Naive thymus-derived CD4-positive, alpha-beta T cell (primary cell): ENCODE measurements at regions not wholly inside any gene's neighbourhood (a gene's known extent, or its start where the extent isn't known, plus 50 kb on each side); places are given as distances from the start of the nearest gene placed in this dataset.
"Not testable (repeated sequence)": the region's sequence is repeated elsewhere in the genome, so short reads cannot be mapped to it uniquely, and the experiment has no call there.

Experiments
- ATAC-seq: fragments of 150-1000 bp; cut with Tn5 transposase; 2 replicates; pipeline ENCODE4 v1.10.0; 2021; ENCODE audit warnings: mild to moderate bottlenecking, moderate library complexity
- CTCF ChIA-PET: fragments of 350-600 bp; sonication (Branson Sonifier 250); formaldehyde crosslinking; loops from one replicate; lab custom pipeline; 2021; ENCODE audit warnings: antibody characterized with exemption; lab: Charles Lee
- POLR2A ChIA-PET: fragments of 350-600 bp; sonication (Branson Sonifier 250); formaldehyde crosslinking; loops from one replicate; lab custom pipeline; 2021; ENCODE audit warnings: antibody characterized with exemption, inconsistent platforms; lab: Charles Lee
- DNase-seq, 9 donors: peaks; one replicate each; pipeline versions ENCODE4 v3.0.0 to v3.0.0-alpha.2; 2020 to 2022; ENCODE audit warnings: mixed read lengths in 1 of 9
- H3K27ac ChIP-seq: one replicate; pipeline ENCODE4 v1.7.0; 2013; ENCODE audit warnings: mild to moderate bottlenecking, low read depth, low read length, moderate library complexity
- H3K27me3 ChIP-seq, 2 donors: one replicate each; pipeline ENCODE4 v1.7.0; 2013; ENCODE audit warnings: low read length in 2 of 2, mild to moderate bottlenecking in 2 of 2, moderate library complexity in 2 of 2; ENCODE audit not compliant: control insufficient read depth in 2 of 2, insufficient read depth in 2 of 2
- H3K36me3 ChIP-seq, 3 experiments: 1 replicate in 2 of 3; 2 replicates in 1 of 3; pipeline ENCODE4 v1.7.0; 2013; ENCODE audit warnings: low read length in 3 of 3, mild to moderate bottlenecking in 3 of 3, moderate library complexity in 1 of 3; ENCODE audit not compliant: insufficient read depth in 3 of 3, control insufficient read depth in 2 of 3
- H3K4me1 ChIP-seq, 2 donors: one replicate each; pipeline ENCODE4 v1.7.0; 2013; ENCODE audit warnings: low read length in 2 of 2, mild to moderate bottlenecking in 2 of 2, moderate library complexity in 1 of 2; ENCODE audit not compliant: control insufficient read depth in 2 of 2, insufficient read depth in 2 of 2
- H3K4me3 ChIP-seq: 2 replicates; pipeline ENCODE4 v1.7.0; 2013; ENCODE audit warnings: mild to moderate bottlenecking, low read length
- H3K9me3 ChIP-seq, 3 experiments: 1 replicate in 2 of 3; 2 replicates in 1 of 3; pipeline ENCODE4 v1.7.0; 2013; ENCODE audit warnings: low read length in 3 of 3; ENCODE audit not compliant: control insufficient read depth in 2 of 3
- H3K27ac Mint-ChIP-seq, 9 donors: one replicate each; pipeline ENCODE4 v1.8.0; 2020 to 2022; ENCODE audit warnings: mixed read lengths in 9 of 9, mild to moderate bottlenecking in 8 of 9, moderate library complexity in 5 of 9, inconsistent platforms in 2 of 9
- H3K27me3 Mint-ChIP-seq, 5 donors: one replicate each; pipeline ENCODE4 v1.8.0; 2021 to 2022; ENCODE audit warnings: mixed read lengths in 5 of 5, mild to moderate bottlenecking in 1 of 5
- H3K36me3 Mint-ChIP-seq, 5 donors: one replicate each; pipeline ENCODE4 v1.8.0; 2020 to 2022; ENCODE audit warnings: mixed read lengths in 5 of 5, mild to moderate bottlenecking in 3 of 5, inconsistent platforms in 1 of 5
- H3K4me1 Mint-ChIP-seq, 7 donors: one replicate each; pipeline ENCODE4 v1.8.0; 2020 to 2022; ENCODE audit warnings: mixed read lengths in 7 of 7, mild to moderate bottlenecking in 3 of 7, inconsistent platforms in 1 of 7
- H3K4me3 Mint-ChIP-seq, 10 donors: one replicate each; pipeline ENCODE4 v1.8.0; 2020 to 2022; ENCODE audit warnings: mild to moderate bottlenecking in 10 of 10, mixed read lengths in 10 of 10, moderate library complexity in 6 of 10, inconsistent platforms in 2 of 10
- H3K9me3 Mint-ChIP-seq, 11 donors: one replicate each; pipeline ENCODE4 v1.8.0; 2020 to 2022; ENCODE audit warnings: mixed read lengths in 11 of 11, mild to moderate bottlenecking in 4 of 11, inconsistent platforms in 1 of 11, moderate library complexity in 1 of 11
- intact Hi-C, 2 donors: fragments of 100-400 bp; cut with micrococcal nuclease; formaldehyde crosslinking; loops; one replicate each; pipeline ENCODE4 v1.15.1; 2023

GRCh38 chr1:218008296-218008695 lies 276.8 kb upstream of the RRP15 start:
- POLR2A ChIA-PET, H3K9me3 ChIP-seq, H3K4me3 ChIP-seq, H3K36me3 ChIP-seq, CTCF ChIA-PET, H3K4me3 Mint-ChIP-seq, H3K4me1 Mint-ChIP-seq, DNase-seq, H3K27ac ChIP-seq, H3K4me1 ChIP-seq, H3K27me3 ChIP-seq, ATAC-seq, H3K36me3 Mint-ChIP-seq, H3K27ac Mint-ChIP-seq, H3K27me3 Mint-ChIP-seq: not testable (repeated sequence)
- intact Hi-C loops, result loop anchor here in 1 of 2 donors (5.0 kb wide), 1 partner anchor 34 kb away; no protein-coding TSS in a partner anchor
- H3K9me3 Mint-ChIP-seq, result peaks cover 0 to 13% (median 4%) of the 10 kb centered on the region in 11 donors

DNA sequence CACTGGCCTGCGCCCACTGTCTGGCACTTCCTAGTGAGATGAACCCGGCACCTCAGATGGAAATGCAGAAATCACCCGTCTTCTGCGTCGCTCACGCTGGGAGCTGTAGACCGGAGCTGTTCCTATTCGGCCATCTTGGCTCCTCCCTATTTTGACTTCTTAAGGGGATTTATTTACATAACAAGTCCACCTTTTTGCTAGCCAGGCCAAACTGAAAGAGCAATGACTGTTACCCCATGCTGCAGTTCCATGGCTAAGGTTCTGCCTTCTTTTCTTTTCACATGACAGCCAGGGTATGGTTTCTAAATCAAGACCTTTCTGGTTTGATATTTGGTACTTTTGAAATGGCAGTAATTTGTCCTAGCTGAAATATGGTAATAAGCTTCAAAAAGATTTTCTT lies 270.0 kb upstream of the RRP15 start:
- DNase-seq, H3K27ac Mint-ChIP-seq, H3K9me3 ChIP-seq, ATAC-seq, H3K9me3 Mint-ChIP-seq, CTCF ChIA-PET, H3K4me3 Mint-ChIP-seq, H3K27ac ChIP-seq, H3K36me3 ChIP-seq, H3K4me1 ChIP-seq, H3K36me3 Mint-ChIP-seq, POLR2A ChIA-PET, intact Hi-C loops, H3K4me1 Mint-ChIP-seq, H3K27me3 Mint-ChIP-seq, H3K27me3 ChIP-seq, H3K4me3 ChIP-seq: not testable (repeated sequence)

- no peak overlapping the region for H3K4me3 Mint-ChIP-seq
- ATAC-seq (no peak), DNase-seq (no peak)
- ChIA-PET POLR2A (no interaction called here), CTCF (no interaction called here)
- no peaks in the 10 kb centered on the region for H3K27me3 Mint-ChIP-seq
- no peaks in the 10 kb centered on the region for H3K9me3 ChIP-seq
- no peak overlapping the region for H3K4me3 ChIP-seq
- H3K4me1 Mint-ChIP-seq, result no peaks in the 10 kb centered on the region
- no peaks in the 10 kb centered on the region for H3K27me3 ChIP-seq
- intact Hi-C loops, result no loop called here
- no peaks in the 10 kb centered on the region for H3K36me3 Mint-ChIP-seq
- no peak overlapping the region for H3K27ac Mint-ChIP-seq
- H3K4me1 ChIP-seq, result no peaks in the 10 kb centered on the region
- no peak overlapping the region for H3K27ac ChIP-seq
- H3K36me3 ChIP-seq, result no peaks in the 10 kb centered on the region
- H3K9me3 Mint-ChIP-seq, result peaks cover 0 to 28% (median 5%) of the 10 kb centered on the region in 11 donors
These were observed 260.8 kb upstream of the RRP15 start for GRCh38 chr1:218024211-218024720.

DNA sequence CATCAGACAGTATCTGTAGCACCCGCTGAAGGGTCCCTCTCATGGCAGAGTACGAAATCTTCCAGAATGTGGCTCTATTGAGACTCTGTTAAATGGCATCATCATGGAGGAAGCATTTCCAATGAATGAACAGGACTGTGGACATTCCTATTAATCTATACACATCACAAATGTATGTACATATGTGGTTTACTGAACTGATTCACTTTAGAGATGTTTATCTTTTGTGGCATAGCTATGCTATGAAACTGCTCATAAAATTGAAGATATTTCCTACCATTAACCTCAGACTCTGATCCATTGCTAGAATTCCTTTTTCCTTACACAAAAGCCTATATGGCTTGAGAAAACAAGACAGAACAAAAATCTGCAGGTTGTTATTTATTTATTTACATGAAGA lies 259.6 kb upstream of the RRP15 start:
- H3K9me3 ChIP-seq, result no peaks in the 10 kb centered on the region
- no peak overlapping the region for H3K27ac Mint-ChIP-seq
- no peaks in the 10 kb centered on the region for H3K4me1 Mint-ChIP-seq
- no peaks in the 10 kb centered on the region for H3K36me3 ChIP-seq
- H3K4me1 ChIP-seq, result no peaks in the 10 kb centered on the region
- no peak for ATAC-seq
- no peak overlapping the region for H3K4me3 Mint-ChIP-seq
- H3K27me3 Mint-ChIP-seq, result no peaks in the 10 kb centered on the region
- H3K27me3 ChIP-seq, result no peaks in the 10 kb centered on the region
- H3K27ac ChIP-seq, result no peak overlapping the region
- POLR2A ChIA-PET, result no interaction called here
- CTCF ChIA-PET, result no interaction called here
- H3K9me3 Mint-ChIP-seq, result peaks cover 0 to 23% (median 5%) of the 10 kb centered on the region in 11 donors
- DNase-seq, result no peak
- H3K36me3 Mint-ChIP-seq, result no peaks in the 10 kb centered on the region
- intact Hi-C loops, result no loop called here
- H3K4me3 ChIP-seq, result no peak overlapping the region

GRCh38 chr1:218027152-218027551 lies 257.9 kb upstream of the RRP15 start:
- POLR2A ChIA-PET, result no interaction called here
- CTCF ChIA-PET, result no interaction called here
- H3K27ac ChIP-seq, result no peak overlapping the region
- H3K9me3 Mint-ChIP-seq, result peaks cover 0 to 20% (median 4%) of the 10 kb centered on the region in 11 donors
- H3K27me3 Mint-ChIP-seq, result no peaks in the 10 kb centered on the region
- no peak overlapping the region for H3K4me3 ChIP-seq
- no peaks in the 10 kb centered on the region for H3K27me3 ChIP-seq
- no peaks in the 10 kb centered on the region for H3K36me3 ChIP-seq
- H3K4me1 Mint-ChIP-seq, result no peaks in the 10 kb centered on the region
- H3K4me3 Mint-ChIP-seq, result no peak overlapping the region
- no peaks in the 10 kb centered on the region for H3K9me3 ChIP-seq
- ATAC-seq, result no peak
- no peak overlapping the region for H3K27ac Mint-ChIP-seq
- H3K36me3 Mint-ChIP-seq, result no peaks in the 10 kb centered on the region
- intact Hi-C loops, result no loop called here
- H3K4me1 ChIP-seq, result no peaks in the 10 kb centered on the region
- no peak for DNase-seq

GRCh38 chr1:218030846-218031245 lies 254.2 kb upstream of the RRP15 start:
- ChIA-PET CTCF (no interaction called here), POLR2A (no interaction called here)
- DNase-seq, result no peak
- Mint-ChIP-seq H3K9me3 (peaks cover 0 to 5% (median 0%) of the 10 kb centered on the region in 11 donors), H3K27me3 (no peaks in the 10 kb centered on the region), H3K27ac (no peak overlapping the region), H3K4me3 (no peak overlapping the region), H3K36me3 (no peaks in the 10 kb centered on the region), H3K4me1 (no peaks in the 10 kb centered on the region)
- no peak overlapping the region for H3K4me3 ChIP-seq
- no peaks in the 10 kb centered on the region for H3K4me1 ChIP-seq
- no peaks in the 10 kb centered on the region for H3K9me3 ChIP-seq
- no peaks in the 10 kb centered on the region for H3K27me3 ChIP-seq
- intact Hi-C loops, result no loop called here
- no peak for ATAC-seq
- no peak overlapping the region for H3K27ac ChIP-seq
- no peaks in the 10 kb centered on the region for H3K36me3 ChIP-seq

GRCh38 chr1:218031901-218032300 lies 253.2 kb upstream of the RRP15 start:
- CTCF ChIA-PET, result interaction anchor here (0.6 kb wide), 1 partner anchor 9 kb away, joined by 5 read pairs; no protein-coding TSS in a partner anchor
- Mint-ChIP-seq H3K27ac (no peak overlapping the region), H3K9me3 (peaks cover 0 to 5% (median 0%) of the 10 kb centered on the region in 11 donors), H3K27me3 (no peaks in the 10 kb centered on the region), H3K4me1 (no peaks in the 10 kb centered on the region), H3K4me3 (no peak overlapping the region), H3K36me3 (no peaks in the 10 kb centered on the region)
- ATAC-seq (no peak), DNase-seq (no peak)
- no peaks in the 10 kb centered on the region for H3K36me3 ChIP-seq
- no peaks in the 10 kb centered on the region for H3K9me3 ChIP-seq
- H3K27me3 ChIP-seq, result no peaks in the 10 kb centered on the region
- no peaks in the 10 kb centered on the region for H3K4me1 ChIP-seq
- H3K27ac ChIP-seq, result no peak overlapping the region
- no peak overlapping the region for H3K4me3 ChIP-seq
- POLR2A ChIA-PET, result no interaction called here
- intact Hi-C loops, result no loop called here
